Bronchial epithelial cell (primary cell): ENCODE measurements at regions not wholly inside any gene's neighbourhood (a gene's known extent, or its start where the extent isn't known, plus 50 kb on each side); places are given as distances from the start of the nearest gene placed in this dataset.

ENCODE experiments used
- DNase-seq: peaks from one replicate; pipeline ENCODE4 v3.0.0-alpha.2; 2010; ENCODE audit warnings: low read depth
- FAIRE-seq: peaks from 2 replicates; lab custom pipeline; 2011; peaks lifted over from hg19 to GRCh38; lab: Jason Lieb, UNC
- H3K27me3 ChIP-seq: 2 replicates; pipeline ENCODE4 v1.5.1; 2011; ENCODE audit warnings: low read length; ENCODE audit not compliant: control insufficient read depth, insufficient read depth
- H3K36me3 ChIP-seq: 2 replicates; pipeline ENCODE4 v1.5.1; 2011; ENCODE audit warnings: low read length; ENCODE audit not compliant: control insufficient read depth, insufficient read depth
- H3K4me3 ChIP-seq: 2 replicates; pipeline ENCODE4 v1.5.1; 2011; ENCODE audit warnings: mild to moderate bottlenecking, low read depth, low read length, control low read depth
- CTCF ChIP-seq: IDR thresholded peaks from 2 replicates; pipeline ENCODE4 v1.5.1; 2011; ENCODE audit warnings: mild to moderate bottlenecking, moderate library complexity, low read length, control low read depth, inconsistent platforms; ENCODE audit not compliant: insufficient read depth, severe bottlenecking

DNA sequence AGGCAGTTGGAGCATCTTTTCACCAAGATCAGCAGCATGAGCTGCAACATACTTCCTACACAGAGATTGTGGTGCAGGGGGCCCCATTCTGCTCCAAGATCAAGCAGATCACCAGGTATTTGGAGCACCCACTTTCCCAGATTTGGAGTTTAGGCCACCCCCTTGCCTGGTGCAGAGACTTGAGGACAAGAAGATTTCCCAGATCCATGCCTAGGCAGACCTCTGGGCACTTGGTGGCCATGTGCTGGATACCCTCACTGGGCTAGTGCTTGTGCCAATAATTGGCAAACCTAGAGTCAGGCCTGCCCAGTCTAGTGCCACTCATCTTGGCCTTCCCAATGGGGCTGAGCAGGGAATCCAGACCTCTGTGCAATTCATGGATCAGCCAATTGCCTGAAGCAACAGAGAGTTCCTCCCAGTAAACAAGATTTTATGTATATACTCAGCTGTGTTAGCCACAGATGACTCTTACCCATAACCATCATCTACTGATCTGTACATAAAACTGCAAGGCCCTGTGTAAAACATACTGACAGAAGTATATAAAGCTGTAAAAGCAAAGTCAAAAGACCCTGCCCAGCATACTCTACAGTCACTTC is 228.4 kb upstream of the EMCN start:
- DNase-seq (peak; percentile 15), FAIRE-seq (no peak)
- H3K4me3 ChIP-seq = no peak overlapping the region
- H3K36me3 ChIP-seq = no peaks in the 10 kb centered on the region
- no peak for TF ChIP-seq CTCF
- no peaks in the 10 kb centered on the region for H3K27me3 ChIP-seq

DNA sequence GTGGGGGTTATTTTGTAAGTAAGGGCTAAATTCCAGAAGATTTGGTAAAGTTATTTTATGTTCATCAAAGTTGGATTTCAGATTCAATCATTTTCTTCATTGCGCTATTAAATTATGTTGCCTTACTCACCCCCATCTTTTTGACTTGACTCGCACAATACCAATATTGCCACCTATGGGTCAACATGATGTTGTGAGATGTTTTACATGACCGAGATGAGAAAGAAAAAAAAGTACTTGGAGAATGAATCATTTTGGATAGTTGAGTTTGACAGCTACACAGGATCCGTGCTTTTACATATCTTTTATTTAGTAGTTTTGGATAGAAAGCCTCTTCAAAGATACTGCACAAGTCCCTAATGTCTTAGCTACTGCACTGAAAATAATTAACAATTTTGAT is 224.2 kb upstream of the EMCN start:
- peak; percentile 86 for DNase-seq
- no peaks in the 10 kb centered on the region for H3K27me3 ChIP-seq
- FAIRE-seq = no peak
- peak; percentile 44 for TF ChIP-seq CTCF
- no peaks in the 10 kb centered on the region for H3K36me3 ChIP-seq
- H3K4me3 ChIP-seq = no peak overlapping the region

DNA sequence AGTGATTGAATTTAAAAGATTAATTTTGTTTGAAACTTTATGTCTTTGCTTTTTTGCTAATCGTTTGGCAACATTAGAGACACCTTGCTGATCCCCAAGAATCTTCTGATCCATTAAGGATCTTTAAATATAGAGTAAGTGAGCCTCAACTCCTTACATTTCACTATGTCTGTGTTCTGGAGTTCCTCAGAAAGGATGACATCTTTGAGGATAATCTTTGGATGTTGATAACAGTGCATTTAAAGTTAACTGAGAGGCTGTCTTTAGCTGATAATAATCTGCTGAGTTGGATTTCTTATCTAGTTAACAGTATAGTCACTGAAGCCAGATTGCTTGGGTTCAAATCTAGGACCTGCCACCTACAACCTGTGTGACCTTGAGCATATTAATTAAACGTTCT is 221.6 kb upstream of the EMCN start:
- Histone ChIP-seq H3K27me3 (no peaks in the 10 kb centered on the region), H3K4me3 (no peak overlapping the region), H3K36me3 (no peaks in the 10 kb centered on the region)
- no peak for DNase-seq
- TF ChIP-seq CTCF = no peak
- FAIRE-seq = no peak

- FAIRE-seq (peak; percentile 87), DNase-seq (peak; percentile 99)
- no peak for TF ChIP-seq CTCF
- no peak overlapping the region for H3K4me3 ChIP-seq
- H3K27me3 ChIP-seq = no peaks in the 10 kb centered on the region
- H3K36me3 ChIP-seq = no peaks in the 10 kb centered on the region
These were observed 220.7 kb upstream of the EMCN start for GRCh38 chr4:100738196-100739165.

- TF ChIP-seq CTCF = no peak
- no peak for FAIRE-seq
- H3K27me3 ChIP-seq = no peaks in the 10 kb centered on the region
These were observed 219.0 kb upstream of the EMCN start for GRCh38 chr4:100736641-100737451.

More at GRCh38 chr4:100736641-100737451, 219.0 kb upstream of the EMCN start:
- no peaks in the 10 kb centered on the region for H3K36me3 ChIP-seq
- no peak overlapping the region for H3K4me3 ChIP-seq
- DNase-seq = peak; percentile 93
